G401 (cell line): ENCODE measurements at regions not wholly inside any gene's neighbourhood (a gene's known extent, or its start where the extent isn't known, plus 50 kb on each side); places are given as distances from the start of the nearest gene placed in this dataset.
A peak's percentile ranks its signal among the peaks of the same experiment; 100 is the strongest.
"Not testable (repeated sequence)": the region's sequence is repeated elsewhere in the genome, so short reads cannot be mapped to it uniquely, and the experiment has no call there.

Source experiments
- DNase-seq: peaks from one replicate; pipeline ENCODE4 v3.0.0-alpha.2; 2015; ENCODE audit warnings: low spot score
- in situ Hi-C: cut with HindIII; loops from 2 replicates; pipeline ENCODE4 v1.10.0; 2016; ENCODE audit warnings: low sequenced_read_pairs, mixed read lengths

DNA sequence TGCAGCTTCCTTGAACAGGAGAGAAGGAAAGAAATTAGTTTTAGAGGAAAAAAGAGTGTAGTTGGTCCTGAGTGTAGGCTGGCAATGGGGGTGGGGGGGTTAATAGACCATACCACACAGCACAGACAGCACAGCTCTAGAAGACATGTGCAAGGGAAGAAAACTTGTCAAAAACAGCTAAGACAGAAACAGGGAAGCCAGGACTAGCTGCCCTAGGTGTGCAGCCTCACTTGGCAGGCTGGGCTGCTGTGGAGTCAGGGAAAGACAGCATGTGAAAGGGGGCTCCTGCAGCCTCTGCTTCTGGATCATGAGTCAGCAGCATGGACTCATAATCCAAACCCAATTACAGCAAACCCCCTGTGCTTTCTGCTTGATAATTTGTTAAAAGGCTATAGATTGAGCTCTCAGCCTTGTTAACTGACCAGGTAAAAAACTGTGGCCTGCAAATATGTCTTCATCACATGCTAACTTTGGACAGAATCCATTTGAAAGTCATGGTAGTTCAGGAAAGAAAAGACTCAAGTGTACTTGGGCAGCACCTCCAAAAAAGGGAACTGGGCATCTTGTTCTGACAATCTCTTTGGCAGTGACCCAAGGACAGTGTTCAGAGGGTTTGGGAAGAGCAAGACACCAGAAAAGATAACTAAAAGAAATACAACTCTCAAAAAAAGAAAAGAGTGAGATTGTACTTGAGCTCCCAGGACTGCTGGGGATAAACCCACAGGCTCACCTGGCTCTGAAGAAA lies 142.2 kb upstream of the VWC2 start:
- DNase-seq = peak; percentile 6
- in situ Hi-C loops = no loop called here

DNA sequence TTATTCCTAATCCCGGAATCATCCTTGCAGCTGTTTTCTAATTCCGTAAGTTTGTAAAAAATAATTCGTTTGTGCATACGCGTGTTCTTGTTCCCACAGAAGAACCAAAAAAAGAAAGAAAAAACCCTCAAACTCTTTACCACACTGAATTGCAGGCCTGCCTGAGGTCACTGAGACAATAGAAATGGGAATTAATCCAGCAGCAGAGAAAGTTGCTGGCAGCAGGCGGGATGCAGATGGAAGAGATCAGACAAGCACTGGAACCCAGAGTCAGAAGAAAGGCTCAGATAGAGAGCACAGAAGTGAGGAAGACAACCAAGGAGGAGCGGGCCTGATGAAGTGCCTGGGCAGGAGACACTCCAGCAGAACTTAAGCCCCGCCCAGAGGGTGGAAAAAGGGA lies 141.5 kb upstream of the VWC2 start:
- in situ Hi-C loops = no loop called here
- DNase-seq = no peak

DNA sequence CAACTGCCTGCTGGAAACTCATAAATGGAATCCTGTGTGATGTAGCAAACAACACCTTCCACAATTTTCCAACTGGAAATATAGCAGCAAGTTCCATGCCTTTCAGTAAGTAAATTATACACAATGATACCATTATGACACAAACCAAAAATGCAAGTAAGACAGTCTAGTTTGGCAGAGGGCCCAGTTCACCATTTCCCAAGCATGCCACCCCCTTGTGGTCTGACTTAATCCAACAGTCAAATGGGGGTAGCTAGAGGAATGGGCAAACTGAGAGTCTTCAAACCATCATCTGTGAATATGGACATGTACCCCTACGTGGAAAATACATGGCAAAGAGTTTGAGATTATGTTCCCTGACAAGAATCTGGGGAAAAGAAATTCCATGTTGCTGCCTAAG lies 137.6 kb upstream of the VWC2 start:
- in situ Hi-C loops = no loop called here
- DNase-seq = no peak

DNA sequence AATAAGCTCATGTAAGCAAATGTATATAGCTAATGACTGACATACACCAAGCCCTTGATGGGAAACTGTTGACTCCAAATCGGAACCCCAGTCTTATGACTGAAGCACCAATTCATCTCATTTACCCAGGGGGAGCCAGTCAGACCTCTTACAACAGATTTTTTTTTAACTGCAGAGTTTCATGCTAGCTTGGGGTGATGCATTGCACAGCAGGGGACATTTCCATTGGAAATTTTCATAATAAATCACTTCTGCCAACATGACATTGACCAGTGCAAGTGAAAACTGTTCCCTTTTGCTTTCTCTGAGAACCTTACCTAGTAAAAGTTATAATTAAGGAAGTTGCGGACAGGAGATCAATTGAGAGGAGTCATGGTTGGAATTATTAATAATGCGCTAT lies 137.0 kb upstream of the VWC2 start:
- in situ Hi-C loops = no loop called here
- DNase-seq = no peak

DNA sequence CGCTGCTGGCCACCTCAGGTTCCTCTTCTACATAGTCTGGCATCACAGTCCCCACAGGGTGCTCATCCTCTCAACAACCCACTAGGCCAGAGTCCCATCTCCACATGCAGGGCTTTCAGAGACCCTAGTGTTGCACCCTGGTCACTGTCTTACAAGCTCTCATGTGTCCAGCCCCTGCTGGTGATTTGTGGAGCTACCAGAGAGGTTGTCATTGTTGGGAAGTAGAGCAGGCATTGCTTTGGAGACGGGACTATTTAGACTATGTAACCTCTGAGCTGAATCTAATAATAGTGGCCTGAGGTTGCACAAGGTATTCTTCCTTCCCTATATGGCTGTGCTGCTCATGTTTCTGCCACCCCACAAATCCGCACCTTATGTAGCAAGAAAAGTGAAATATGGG lies 135.3 kb upstream of the VWC2 start:
- no peak for DNase-seq
- in situ Hi-C loops = no loop called here

DNA sequence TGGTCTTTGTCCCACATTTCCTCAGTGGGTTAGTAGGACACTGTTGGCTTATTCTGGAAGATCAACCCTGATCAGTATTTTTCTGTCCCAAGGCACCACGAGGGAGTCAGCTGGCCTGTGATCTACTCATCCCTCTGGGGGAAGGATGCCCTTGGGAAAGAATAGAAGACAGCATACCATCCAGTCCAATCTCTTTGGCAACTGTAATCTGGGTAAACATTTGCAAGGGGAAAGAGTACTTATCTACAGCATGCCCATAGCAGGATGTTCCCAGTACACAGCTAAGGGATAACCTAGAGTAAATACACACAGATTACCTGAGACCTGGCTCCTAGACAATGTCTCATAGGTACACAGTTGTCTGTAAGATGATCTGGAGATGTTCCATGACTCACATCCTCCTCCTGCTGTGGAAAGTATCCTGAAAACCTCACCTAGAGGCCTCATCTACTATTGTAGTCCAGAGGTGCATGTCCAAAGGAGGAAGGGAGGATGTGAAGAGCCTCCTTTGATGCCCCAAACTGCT lies 134.3 kb upstream of the VWC2 start:
- in situ Hi-C loops = no loop called here
- no peak for DNase-seq

DNA sequence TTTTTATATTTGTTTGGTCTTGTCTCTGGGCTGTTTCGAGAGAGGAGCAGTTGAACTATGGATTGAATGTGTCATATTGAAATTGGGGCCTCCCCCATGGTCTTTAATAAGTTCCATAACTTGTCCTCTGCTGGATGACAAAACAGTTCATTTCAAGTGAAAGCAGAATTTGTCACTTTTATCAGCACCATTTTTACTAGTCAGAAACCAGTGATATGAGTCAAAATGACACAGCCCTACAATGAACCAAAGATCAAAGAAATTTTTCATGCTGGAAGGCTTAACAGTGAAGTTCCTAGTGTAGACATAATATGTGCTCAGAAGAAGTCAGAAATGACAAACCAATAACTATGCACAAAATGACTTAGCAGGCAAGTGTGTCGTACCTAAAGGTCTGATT lies 133.6 kb upstream of the VWC2 start:
- DNase-seq = no peak
- in situ Hi-C loops = no loop called here

DNA sequence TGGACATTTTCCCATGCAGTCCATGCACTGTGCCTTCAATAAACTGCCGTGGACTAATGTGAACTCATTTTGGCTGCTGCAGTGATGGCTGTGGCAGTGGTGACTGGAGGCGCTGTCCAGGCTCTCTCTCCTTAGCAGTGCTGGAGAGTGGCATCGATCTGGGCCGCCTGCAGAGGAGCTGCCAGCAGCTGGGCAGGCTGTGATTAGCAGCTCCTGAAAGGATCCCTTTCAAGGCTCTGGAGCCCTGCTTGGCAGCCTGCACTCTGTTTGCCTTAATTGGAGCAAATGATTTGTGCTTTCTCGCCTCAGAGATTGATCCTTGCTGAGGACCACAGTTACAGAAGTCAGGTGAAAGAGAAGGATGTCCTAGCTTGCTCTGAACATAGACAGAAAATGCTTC lies 130.1 kb upstream of the VWC2 start:
- DNase-seq = no peak
- in situ Hi-C loops = no loop called here

DNA sequence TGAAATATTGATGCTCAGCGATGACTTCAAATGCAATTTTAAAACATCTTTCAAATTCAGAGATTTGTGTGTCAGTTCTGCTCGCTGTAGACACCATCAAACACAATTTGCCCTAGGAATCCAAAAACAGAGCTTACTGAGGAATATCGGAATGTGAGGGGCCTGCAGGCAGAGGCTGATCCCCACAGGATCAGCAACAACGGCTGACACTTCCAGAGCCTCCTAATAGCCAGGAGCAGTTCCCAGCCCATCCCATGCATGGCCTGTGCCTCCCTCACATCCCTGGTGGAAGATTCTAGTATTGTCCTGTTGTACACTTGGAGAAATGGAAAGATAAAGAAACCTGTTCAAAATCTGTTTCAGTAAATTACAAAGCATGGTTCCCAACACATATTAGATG lies 129.7 kb upstream of the VWC2 start:
- DNase-seq = no peak
- in situ Hi-C loops = no loop called here

DNA sequence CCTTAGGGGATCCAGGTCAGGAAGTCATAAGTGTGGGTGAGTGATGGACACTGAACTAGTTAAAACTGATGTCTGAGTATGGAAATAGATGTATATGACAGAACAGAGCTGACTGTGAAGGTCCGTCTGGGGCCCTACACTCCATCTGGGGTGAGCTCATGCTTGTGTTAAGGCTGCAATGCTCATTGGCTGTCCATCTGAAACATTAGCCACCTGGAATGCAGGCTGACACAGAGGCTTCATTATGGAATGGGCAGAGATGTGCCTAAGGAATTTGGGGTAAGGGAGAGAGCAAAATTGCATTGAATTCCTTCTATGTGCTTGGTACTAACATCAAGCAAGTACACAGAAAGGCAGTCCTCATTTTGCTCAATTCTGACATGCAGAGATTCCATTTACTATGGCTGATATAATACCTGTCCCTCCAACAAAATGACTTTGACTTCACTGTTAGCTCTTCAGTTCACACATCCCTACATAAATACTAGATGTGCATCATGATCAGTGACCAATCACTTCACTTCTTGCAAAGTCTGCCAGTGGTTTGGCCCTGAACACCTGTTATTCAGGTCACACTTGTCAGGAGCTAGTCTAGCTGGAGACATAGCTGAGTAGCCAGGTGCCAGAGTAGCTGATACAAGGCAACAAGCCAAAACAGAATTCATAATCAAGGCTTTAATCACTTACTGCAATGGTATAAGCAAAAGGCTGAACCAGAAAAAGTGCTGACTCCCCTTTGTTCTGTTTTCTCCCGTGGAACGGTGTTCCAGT lies 128.9 kb upstream of the VWC2 start:
- peak; percentile 3 for DNase-seq
- in situ Hi-C loops = no loop called here

DNA sequence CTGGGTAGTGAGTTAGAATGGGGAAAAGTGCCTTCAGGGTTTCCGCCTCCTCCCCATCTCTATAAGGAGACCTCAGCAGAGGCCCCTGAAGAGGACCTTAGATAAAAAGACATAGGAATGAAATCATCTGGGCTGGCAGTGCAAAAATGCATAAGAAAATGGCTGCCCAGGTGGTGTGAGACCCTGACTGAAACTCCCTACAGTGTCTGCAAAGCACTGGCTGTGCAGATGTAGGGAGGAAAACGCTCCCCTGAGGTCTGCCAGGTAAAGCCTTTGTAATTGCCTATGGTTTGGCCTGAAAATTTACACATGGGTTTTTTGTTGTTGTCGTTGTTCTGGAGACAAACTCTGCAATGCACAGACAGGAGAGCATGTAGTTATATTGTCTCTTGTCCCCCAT lies 128.1 kb upstream of the VWC2 start:
- DNase-seq = no peak
- in situ Hi-C loops = no loop called here

DNA sequence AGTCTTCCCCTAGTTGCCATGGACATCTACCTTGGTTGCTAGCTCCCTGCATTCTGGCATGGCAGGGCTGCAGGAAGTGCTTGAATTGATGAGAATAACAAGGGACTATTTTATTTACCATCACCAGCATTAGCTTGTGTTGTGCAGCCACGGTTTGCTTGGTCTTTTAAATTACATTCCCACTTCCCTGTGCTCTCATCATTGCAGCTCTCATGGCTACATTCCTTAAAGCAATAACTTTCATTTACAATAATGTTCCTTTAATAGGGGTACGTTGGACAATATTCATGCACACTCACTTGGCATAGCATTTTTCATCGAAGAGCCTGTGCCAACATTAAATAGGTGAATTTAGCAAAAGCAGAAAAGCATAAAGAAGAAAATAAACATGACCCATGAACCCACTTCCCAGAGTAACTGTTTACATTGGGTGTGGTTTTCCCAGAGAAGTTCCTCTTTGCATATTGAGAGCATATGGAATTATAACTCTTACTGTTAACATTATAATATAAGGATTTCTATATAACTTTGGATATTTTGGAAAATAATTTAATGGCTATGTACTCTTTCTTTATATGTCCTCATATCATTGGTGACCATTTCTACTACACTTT lies 113.2 kb upstream of the VWC2 start:
- DNase-seq = no peak
- in situ Hi-C loops = no loop called here

DNA sequence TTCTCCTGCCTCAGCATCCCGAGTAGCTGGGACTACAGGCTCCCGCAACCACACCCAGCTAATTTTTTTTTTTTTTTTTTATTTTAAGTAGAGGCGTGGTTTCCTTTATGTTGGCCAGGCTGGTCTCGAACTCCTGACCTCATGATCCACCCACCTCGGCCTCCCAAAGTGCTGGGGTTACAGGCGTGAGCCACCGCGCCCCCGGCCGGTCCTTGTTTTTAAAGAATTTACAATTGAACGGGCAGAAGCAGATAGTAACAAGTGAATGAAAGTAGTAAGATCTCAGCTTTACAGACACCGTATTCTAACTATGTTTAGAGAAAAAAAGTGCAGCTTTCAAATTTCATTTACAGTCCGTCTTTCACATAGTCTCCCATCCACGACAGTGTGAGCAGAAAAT lies 112.5 kb upstream of the VWC2 start:
- in situ Hi-C loops = no loop called here
- no peak for DNase-seq

DNA sequence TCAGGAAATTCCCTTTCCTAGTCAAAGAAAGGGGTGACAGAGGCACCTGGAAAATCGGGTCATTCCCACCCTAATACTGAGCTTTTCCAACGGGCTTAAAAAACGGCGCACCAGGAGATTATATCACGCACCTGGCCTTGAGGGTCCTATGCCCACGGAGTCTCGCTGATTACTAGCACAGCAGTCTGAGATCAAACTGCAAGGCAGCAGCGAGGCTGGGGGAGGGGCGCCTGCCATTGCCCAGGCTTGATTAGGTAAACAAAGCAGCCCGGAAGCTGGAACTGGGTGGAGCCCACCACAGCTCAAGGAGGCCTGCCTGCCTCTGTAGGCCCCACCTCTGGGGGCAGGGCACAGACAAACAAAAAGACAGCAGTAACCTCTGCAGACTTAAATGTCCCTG lies 107.5 kb upstream of the VWC2 start:
- DNase-seq, in situ Hi-C loops: not testable (repeated sequence)

DNA sequence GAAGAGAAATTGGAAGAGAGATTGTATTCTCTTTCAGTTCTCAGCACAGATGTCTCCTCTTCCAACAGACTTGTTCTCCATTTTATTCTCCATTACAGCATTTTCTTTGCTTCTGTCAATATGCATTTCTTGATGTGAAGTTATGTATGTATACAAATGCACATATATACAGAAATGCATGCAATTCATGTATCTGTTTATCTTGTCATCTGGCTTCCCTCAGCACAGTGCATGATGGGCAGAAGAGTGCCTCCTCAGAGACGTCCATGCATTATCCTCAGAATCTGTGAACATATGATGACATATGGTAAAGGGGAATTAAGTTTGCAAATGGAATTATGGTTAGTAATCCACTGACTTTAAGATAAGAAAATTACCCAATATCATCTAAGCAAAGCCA lies 106.7 kb upstream of the VWC2 start:
- in situ Hi-C loops = no loop called here
- DNase-seq = no peak

DNA sequence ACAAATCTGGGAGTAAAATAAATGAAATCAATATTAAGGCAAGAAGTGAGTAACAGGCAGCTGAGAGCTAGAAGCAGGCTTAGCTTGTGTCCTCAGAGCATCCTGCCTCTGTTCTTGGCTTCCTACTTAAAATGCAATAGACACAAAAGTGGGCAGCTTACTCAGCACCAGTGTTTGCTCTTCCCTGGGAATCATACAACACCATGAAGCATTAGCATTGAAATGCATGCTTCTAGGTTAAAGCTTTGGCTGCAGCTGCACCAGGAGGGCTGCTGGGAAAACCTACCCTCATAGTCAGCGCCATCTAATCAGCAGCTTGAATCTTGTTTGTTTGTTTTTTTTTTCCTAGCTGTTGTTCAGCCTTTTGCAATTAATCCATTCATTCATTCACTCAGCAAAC lies 104.2 kb upstream of the VWC2 start:
- DNase-seq = no peak
- in situ Hi-C loops = no loop called here

DNA sequence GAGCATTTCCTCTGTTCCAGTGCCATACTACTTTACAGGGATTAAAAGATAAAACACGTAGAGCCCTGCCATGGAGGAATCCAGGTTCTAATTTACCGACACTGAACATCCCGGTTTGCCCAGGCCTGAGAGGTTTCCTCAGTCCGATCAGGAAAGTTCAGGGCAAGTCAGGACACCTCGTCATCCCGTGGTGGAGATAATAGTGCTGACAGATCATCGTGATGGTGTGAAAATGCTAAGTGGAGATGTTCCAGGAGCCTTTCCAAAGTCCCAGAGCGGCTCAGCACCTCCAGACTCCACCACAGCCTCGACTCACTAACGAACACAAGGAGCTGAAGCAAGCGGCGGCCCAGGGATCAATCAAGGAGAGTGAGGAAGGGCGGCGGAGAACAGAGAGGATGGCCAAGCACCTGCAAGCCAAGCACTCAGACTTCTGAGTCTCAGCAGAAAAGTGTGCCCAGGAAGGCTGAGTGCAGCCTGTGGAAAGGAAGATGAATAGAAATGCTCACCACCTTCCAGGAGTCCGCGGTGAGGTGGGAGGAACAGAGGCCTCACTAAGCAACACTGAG lies 103.7 kb upstream of the VWC2 start:
- in situ Hi-C loops = no loop called here
- no peak for DNase-seq

DNA sequence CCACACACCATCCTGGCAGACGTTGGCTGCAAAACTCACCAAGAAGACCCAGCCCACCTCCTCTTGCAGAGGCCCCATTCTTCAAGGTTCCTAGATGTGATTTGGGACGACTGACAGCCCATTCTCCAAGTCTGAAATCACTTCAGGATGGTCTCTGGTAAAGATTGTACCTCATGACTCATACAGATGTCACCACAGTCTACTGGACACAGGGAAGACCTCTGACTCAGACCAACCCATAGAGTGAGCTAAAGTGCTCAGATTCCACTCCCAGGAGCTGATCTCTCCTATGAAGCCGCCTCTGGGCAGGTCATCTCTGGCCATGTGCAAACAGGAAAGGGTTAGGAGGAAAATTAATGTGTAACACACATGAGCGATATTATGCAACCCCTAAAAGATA lies 102.4 kb upstream of the VWC2 start:
- in situ Hi-C loops = no loop called here
- DNase-seq = no peak

DNA sequence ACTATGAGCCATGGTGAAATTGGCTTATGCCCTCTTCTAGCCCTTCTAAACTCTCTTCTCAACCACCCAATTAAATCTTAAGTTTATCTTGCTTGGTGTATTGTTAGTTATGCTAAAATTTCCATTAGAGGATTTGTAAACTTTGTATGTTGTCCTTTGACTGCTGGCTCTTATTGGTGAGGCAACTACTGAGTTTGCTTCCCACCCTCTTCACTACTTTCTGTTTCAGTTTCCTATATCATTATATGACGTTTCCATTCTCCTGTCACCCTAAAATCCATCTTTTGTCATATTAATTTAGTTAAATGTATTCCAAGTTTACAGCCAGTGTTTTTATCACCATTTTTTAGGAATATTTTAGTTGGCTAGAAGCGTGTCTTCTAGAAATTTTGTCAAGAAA lies 80.9 kb upstream of the VWC2 start:
- in situ Hi-C loops = no loop called here
- no peak for DNase-seq

DNA sequence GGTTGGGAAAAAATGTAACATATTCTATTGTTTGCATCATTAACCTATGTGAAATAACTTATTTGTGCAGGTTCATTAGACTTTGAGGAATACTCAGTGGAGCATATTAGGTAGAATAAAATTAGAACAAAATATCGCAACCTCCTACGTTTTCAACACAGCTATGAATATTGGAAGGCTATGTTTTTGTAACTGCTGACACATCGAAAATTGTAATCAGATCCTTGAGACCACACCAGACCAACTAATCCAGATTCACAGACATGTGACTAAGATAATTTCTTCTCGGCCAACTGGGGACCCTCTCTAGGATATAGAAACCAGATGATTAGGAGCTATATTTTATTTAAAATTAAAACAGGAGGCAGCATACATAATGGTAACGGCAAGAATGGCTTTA lies 77.5 kb upstream of the VWC2 start:
- no peak for DNase-seq
- in situ Hi-C loops = no loop called here
